ENCODE measurements at regions not wholly inside any gene's neighbourhood (a gene's known extent, or its start where the extent isn't known, plus 50 kb on each side); places are given as distances from the start of the nearest gene placed in this dataset.

DNA sequence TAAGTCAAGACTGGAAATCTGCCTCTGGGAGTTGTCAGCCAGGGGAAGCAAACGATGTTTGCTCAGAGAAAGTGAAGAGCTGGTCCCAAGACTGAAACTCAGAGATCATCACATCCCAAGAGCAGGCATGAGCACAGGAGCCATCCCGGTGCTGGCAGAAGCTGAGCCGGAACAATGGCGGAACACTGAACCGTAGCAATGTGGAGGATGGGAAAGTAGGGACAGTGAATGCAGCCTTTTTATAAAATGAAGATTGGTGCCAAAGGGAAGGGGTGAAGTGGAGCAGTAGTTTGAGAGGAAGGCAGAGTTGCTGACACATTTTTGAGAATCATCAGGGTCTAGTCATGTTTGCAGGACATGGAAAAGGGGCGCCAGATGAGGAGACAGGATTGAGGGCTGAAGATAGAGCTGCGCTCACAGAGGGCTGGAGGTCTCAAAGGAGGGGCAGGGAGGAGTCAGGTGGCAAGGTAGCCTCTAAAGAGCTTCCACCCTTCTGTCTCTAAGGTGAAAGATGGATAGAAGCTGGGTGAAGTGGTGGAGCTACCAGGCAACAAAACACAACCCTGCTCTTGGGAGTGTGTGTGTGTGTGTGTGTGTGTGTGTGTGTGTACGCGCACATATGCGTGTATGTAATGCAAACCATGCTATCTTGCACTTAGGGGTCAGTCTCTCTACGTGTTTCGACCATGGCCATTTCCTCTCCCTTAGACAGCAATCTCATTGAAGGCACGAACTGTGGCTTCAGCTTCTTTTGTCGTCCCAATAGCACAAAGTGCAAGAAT is 94.3 kb upstream of the IRF2BP2 start:
- no peak for DNase-seq (ENCODE audit: low read depth, low spot score)

DNA sequence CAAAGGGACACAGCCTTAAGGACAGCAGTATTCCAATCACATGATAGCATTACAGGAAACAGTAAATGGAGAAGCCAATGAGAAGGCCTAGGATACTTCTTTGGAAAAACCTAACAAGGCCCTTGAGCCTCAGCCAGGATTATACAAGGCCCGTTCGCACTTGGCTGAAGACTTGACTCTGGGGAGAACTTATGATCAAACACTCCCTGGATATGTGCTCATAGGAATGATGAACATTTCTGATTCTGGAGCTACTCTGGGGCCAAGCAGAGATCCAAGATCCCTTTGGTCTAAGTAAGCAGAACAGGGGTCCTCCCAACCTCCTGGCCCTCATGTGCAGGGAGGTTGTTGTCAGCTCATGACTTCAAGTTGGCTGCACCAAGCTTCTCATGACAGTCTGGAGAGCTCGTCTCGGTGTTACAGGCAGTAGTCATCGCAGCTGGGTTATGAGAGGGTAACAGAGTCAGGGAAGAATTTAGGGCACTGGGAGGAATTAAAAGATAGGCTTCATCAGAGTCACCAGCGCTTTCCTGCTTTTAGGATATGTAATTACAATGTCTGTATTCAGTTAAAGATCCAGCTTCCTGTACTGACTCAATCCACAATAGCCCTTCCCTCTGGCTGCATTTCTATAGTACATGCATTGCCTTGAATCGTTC is 92.5 kb upstream of the IRF2BP2 start:
- DNase-seq (ENCODE audit: low read depth, low spot score) = no peak

DNA sequence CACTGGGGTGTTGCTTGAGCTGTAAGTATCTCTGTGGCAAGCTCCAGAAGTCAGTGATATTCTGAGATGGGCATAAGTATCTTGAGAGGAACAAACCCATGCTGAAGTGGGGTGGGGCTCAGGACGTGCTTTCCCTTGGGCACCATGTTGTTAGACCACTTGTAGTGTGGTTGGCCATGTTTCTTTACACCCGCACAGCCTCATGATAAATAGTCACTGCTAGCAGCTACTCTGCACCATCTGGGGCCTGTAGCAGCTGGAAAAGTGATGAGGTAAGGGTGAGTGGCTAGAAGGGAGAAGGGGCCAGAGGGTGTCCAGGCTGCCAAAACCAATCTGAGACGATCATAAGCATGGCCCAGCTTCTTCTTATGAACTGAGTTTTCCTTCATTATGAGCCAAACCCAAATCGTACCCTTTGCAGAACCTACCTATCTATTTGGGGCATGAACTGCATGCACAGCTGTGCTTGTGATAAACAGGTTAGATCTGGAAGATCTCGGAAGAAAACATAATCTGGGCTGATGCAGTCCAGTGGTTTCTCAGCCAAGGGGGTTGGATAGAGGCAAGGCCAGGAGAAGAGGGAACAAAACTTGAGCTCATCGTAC is 91.9 kb upstream of the IRF2BP2 start:
- no peak for DNase-seq (ENCODE audit: low read depth, low spot score)

DNA sequence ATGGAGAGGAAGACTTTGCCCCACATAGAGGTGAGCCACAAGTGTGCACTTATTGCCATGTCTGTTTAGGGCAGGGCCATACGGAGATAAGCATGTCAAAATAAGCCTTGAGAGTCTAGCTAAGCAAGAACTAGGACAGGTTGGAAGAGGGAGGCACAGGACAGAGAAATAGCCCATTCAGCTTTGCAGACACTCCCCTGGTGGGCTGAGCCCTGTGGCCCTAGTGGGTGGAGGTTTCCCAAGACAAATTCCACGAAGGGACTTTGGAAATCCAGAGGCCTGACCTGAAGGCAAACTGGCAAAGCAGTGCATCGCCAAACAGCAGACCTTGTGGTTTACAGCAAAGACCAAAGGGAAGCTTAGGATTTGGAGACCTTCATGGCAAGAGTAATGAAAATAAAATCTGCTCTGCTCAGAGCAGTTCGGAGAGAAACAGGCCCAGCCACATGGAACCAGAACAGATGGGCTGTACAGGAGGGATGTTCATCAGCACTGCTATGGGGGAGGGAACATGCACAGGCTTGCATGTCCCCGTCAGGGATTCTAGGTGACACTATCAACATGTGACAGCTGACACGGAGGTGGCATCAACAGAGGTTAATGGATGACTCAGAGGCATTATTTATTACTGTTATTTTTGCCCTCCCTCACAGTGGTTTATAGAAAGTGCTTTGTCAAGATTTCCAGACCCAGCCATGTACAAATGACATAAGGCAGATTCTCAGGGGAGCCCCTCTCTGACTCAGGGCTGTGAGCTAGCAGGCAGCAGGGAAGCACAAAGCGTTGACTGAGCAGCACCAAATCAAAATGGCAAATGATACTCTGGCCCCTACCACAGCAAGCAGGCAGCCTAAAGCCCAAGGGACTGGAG is 90.1 kb upstream of the IRF2BP2 start:
- no peak for DNase-seq (ENCODE audit: low read depth, low spot score)

DNA sequence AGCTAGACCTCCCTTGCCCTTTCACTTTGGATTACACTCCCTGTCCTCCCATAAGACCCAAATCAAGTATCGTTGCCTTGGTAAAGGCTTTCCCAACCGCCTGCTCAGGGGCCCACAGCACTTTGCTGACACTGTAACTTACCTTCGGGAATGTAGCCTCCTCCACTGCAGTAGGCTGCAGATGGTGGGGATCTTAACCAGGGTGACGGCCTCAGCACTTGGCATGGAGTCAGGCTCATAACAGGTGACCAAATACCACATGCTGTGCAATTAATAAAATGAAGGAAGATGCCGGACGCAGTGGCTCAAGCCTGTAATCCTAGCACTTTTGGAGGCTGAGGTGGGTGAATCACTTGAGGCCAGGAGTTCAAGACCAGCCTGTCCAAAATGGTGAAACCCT is 88.7 kb upstream of the IRF2BP2 start:
- no peak for DNase-seq (ENCODE audit: low read depth, low spot score)

DNA sequence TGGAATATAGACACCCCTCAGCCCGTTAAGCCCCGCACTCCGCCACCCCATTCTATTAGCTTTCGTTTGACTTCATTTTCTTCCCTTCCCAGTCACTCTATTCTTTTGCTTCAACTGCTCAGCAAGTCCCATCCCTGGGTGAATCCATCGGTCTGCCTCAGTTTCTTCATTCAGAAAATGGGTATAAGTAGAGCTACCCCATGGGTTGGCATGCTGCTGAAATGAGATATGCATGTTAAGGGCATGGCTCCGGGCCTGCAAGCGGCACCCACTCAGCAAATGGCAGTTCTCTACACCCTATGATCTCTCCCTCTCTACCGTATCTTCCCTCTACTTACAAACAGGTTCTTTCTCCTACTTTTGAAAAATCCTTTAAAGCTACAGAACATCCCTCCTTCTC is 87.8 kb upstream of the IRF2BP2 start:
- DNase-seq (ENCODE audit: low read depth, low spot score) = no peak

DNA sequence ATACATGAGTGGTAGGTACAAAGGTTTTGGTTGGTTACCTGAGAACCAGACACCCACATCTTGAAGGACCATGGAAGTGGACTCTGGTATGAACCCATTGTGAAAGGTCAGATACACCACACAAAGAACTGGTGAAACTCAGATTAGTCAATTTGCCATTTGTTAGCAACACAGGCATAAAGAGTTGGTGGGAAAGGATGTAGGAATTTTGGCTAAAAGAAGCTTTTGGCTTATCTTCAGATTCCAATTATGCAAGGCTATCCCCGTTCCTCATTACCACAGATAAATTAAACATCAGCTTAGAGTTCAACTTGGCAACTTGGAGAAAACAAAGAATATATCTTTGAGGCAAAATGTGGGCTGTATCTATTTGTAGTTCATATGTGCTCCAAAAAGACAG is 87.0 kb upstream of the IRF2BP2 start:
- no peak for DNase-seq (ENCODE audit: low read depth, low spot score)

DNA sequence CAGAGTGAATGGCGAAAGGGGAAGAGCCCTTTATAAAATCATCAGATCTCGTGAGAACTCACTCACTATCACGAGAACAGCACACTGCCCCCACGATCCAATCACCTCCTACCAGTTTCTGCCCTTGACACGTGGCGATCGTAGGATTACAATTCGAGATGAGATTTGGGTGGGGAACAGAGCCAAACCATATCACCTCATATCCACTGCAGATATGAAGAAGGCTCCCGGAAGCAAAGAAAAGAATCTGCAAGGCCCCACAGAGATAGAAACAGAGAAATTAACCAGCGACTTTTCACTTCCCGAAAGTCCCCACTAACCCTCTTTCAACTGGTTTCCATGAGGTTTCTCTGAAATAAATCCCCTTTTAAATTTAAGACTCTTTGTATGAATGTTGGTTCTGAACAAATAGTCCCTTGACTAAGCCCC is 86.2 kb upstream of the IRF2BP2 start:
- no peak for DNase-seq (ENCODE audit: low read depth, low spot score)

DNA sequence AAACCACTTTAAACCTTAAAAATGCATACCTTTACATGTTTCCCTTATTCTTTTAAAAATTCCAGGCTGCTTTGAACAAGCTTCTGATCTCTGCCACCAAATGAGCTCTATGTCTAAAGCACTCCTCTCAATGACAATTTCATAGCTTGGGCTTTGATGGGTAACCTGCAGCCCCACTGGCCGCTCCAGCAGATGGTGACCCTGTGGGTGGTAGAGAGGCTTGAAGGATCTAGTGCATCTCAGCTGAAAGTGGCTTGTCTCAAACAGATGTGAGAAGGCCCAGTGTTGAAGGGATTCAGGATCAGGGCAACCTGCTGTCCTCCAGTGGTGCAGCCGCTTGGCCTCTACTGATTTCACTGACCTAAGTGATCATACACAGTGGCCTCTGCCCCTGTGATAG is 84.7 kb upstream of the IRF2BP2 start:
- DNase-seq (ENCODE audit: low read depth, low spot score) = no peak

DNA sequence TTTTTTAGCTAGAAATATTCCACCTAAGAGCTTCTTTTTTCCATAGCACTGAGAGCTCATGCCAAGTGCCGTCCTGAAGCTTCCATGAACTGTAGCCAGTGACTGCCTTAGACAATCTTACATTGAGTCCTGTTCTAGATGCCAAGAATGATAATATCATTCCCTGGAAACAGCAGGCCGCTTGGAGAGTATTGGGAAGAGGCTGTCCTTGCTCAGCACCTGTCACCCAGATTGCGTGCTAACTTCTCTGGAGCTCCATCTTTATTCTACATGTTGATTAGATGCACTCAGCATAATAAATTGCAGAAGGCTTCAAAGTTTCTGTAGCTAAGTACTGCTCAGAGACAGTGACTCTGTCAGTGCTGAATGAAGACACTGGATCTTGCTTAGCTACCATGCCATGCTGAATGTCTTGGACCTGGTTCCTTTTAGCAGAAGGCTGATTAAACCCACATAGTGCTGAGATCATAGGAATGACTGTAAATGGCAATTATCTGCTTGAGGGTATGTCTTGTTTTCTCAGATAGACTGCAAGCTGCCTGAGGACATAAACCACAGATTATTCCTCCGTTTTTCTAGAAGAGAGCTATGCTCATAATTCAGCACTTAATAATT is 83.1 kb upstream of the IRF2BP2 start:
- DNase-seq (ENCODE audit: low read depth, low spot score) = no peak

DNA sequence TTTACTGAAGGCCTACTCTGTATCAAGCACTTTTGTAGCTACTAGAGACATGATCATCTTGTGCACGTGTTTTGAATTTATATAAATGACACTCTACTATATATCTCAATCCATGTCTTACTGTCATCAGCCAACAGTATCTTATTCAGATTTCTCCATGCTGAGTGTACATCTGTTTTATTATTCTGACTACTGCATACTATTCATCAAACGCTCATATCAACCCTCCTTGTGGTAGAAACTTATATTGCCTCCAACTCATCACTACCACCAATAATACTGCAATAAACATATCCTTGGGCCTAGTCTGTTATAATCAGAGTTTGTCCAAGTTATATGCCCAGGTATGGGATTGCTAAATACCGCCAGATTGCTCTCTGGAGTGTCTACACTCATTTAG is 81.6 kb upstream of the IRF2BP2 start:
- no peak for DNase-seq (ENCODE audit: low read depth, low spot score)

DNA sequence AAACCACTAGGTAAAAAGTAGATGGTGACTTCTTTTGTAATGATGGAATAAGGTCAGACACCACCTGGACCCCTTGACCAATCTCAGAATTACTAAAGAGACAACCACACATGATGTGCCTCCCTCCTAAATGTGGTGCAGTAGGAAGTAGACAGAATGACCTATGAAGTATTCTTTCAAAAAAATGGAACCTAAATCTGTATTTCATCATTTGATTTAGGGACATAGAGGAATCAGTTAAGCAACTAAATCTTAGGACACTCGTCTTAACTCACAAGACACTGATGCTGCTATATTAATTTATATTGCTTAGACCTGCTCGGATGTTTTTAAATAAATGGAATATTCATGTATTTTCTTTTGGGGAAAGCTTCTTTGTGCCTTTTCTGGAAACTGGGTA is 80.9 kb upstream of the IRF2BP2 start:
- no peak for DNase-seq (ENCODE audit: low read depth, low spot score)

DNA sequence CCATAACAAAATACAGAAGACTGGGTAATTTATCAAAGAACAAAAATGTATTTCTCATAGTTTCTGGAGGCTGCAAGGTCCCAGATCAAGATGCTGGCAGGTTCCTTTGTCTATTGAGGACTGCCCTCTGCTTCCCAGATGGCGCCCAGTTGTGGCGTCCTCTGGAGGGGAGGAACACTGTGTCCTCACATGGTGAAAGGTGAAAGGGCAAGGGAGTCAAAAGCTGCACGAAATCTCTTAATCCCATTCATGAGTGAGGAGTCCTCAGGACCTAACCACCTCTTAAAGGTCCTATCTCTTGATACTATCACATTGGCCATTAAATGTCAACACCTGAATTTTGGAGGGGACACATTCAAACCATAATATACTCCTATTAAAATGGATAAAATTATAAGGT is 79.3 kb upstream of the IRF2BP2 start:
- DNase-seq (ENCODE audit: low read depth, low spot score) = no peak

DNA sequence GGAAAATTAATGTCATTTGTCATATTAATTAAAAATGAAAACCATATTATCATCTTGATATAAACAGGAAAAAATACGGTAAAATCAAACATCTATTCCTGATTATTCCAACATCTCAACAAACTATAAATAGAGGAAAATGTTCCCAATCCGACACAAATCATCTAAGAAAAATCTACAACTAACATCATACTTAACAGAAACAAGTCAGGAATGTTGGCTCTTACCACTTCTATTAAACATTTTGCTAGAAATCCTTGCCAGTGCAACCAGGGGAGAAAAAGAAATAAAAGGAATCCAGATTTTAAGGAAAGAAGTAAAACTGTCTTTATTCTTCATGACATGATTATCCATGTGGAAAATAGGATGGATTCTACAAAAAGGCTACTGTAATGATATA is 77.0 kb upstream of the IRF2BP2 start:
- no peak for DNase-seq (ENCODE audit: low read depth, low spot score)

DNA sequence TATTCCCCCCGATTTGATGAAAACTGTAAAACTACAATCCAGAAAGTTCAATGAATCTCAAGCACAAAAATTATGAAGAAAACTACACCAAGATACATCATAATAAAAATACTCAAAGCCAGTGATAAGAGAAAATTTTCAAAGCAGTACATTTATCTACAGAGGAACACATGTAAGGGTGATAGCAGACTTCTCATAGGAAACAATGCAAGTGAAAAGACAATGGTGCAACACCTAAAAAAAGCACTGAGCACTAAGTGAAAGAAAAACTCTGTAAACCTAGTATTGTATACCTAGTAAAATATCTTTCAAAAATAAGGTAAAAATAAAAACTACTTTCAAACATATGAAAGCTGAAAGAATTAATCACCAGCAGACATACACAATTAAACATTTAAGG is 76.1 kb upstream of the IRF2BP2 start:
- DNase-seq (ENCODE audit: low read depth, low spot score) = no peak

DNA sequence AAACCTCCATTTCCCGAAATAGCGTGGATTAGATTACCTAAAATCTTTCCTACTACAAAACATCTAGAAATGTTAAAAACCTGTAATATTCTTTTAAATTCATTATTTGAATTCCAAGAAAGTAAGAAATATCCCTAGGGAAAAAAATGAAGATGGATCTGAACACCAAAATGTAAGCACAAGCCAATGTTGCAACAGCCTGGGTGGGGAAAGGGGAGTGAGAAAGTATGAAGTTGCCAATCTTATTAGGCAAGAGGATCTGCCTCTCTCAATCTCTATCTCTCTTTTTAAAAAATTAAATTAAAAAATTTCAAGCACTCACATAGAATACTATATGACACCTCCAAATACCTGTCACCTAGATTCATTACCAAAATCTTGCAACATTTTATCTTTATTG is 74.9 kb upstream of the IRF2BP2 start:
- no peak for DNase-seq (ENCODE audit: low read depth, low spot score)

DNA sequence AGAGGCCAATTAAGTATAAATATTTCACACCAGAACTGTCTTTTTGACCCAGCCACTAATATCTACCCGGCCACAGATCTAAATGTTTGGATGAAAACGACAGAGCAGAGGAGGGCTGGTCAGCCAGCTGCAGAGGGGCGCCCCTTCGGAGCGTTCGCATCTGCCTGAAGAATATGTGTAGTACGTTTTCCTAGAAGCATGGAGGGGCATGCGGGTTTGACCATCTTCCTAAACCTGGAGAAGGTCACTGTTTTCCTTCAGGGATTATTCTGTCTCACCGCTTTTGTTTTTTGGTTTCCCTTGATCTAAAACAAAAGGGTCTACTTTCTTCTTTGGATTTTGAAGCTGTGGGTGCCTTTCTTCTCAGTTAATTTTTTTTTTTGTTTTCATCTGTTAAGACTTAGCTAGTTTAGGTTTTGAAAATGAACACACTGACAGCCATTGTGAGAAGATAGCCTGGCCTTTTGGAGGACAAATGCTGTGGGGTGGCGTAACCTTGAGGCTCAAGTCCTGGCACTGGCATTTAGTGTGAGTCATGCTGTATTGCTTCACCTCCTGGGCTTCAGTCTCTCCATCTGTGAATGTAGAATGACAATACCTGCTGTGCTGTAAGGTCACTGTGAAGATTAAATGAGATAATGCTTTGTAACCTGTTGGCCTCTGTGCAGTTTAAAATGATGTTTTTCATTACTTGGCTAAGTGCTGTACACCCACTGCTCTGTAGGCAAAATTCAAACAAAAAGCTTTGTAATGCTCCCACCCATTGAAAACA is 74.1 kb upstream of the IRF2BP2 start:
- peak; percentile 28 for DNase-seq (ENCODE audit: low read depth, low spot score)

DNA sequence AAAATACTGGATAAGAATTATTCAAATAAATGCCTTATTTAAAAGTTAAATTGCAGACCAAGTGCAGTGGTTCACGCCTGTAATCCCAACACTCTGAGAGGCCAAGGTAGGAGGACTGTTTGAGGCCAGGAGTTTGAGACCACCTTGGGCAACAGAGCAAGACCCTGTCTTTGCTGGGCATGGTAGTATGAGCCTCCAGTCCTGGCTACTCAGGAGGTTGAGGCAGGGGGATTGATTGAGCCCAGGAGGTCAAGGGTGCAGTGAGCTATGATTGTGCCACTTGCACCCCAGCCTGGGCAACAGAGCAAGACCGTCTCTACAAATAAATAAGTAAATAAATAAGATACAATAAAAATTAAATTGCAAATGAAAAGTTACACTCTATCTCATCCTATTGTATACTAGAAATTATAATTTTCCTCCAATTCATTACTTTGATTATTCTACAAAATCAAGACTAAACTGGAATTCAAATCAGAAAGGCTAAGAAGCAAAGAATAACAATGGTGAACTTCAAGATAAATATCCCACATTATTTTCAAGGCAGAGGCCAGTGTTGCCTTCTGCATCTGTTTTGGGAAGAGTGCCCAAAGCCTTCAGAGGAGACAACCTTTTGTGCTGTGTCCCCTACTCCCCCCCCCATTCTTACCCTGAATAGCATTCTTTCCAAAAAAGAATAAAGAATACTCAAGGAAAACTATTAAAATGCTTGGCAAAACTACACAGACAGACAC is 73.3 kb upstream of the IRF2BP2 start:
- no peak for DNase-seq (ENCODE audit: low read depth, low spot score)

DNA sequence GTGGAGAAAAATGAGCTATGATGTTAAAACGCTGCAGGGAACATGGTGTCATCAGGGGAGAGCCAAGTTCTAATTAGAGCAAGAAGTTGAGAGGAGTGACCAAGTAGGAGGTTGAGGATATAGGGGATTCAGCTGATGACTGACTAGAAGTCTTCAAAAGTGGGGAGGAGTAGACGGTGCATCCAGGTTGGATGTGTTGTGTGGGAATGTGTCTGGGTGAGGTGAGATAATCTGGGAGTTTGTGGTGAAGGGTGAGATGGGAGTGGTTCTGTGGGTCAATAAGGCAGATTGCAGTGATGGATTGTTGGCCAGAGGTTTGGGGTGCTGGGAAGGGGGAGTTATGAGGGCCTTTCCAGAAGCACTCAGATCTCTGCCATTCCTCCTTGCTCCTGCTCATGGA is 72.0 kb upstream of the IRF2BP2 start:
- no peak for DNase-seq (ENCODE audit: low read depth, low spot score)

DNA sequence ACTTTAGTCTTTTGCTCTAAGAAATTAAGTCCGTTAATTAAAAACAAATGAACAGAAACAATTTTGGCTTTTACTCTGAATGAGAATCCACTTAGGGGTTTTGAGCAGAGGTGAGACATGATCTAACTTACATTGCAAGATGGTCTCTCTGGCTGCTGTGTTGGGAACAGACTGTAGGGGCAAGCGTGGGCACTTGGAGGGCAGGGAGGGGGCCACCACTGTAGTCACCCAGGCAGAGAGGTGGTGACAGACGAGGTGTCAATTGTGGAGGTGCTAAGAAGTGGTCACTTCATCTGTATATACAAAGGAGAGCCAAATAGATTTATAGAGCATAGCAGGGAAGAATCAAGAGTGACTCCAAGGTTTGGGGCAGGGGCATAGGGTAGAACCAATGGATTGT is 71.1 kb upstream of the IRF2BP2 start:
- DNase-seq (ENCODE audit: low read depth, low spot score) = no peak
